Muscle of leg (tissue), 3 donors: ENCODE measurements at regions not wholly inside any gene's neighbourhood (a gene's known extent, or its start where the extent isn't known, plus 50 kb on each side); places are given as distances from the start of the nearest gene placed in this dataset.

Source experiments
- DNase-seq: peaks from one replicate; pipeline ENCODE4 v3.0.0; 2013
- H3K27ac ChIP-seq: one replicate; pipeline ENCODE4 v1.5.1; 2013; ENCODE audit warnings: mild to moderate bottlenecking, low read length, control low read depth
- H3K27me3 ChIP-seq: one replicate; pipeline ENCODE4 v1.6.1; 2013; ENCODE audit warnings: low read length; ENCODE audit not compliant: control insufficient read depth, insufficient read depth
- H3K36me3 ChIP-seq: one replicate; pipeline ENCODE4 v1.6.1; 2013; ENCODE audit warnings: low read length; ENCODE audit not compliant: control insufficient read depth, insufficient read depth
- H3K4me1 ChIP-seq: one replicate; pipeline ENCODE4 v1.6.1; 2013; ENCODE audit warnings: low read length; ENCODE audit not compliant: control insufficient read depth, insufficient read depth
- H3K4me3 ChIP-seq: one replicate; pipeline ENCODE4 v1.5.1; 2013; ENCODE audit warnings: low read length, control low read depth
- H3K9me3 ChIP-seq: replicated peaks from 2 replicates; pipeline ENCODE4 v1.6.1; 2013; ENCODE audit warnings: low read depth, low read length; ENCODE audit not compliant: control insufficient read depth
- WGBS: methylation state at CpG from one replicate; pipeline ENCODE4 v1.1.5; 2013; ENCODE audit warnings: missing lambda C conversion rate; ENCODE audit not compliant: insufficient coverage; 5-methylcytosine and 5-hydroxymethylcytosine counted together

- peaks cover 21% of the 10 kb centered on the region for H3K4me1 ChIP-seq
- H3K4me3 ChIP-seq, result no peak overlapping the region
- H3K27me3 ChIP-seq, result no peaks in the 10 kb centered on the region
- H3K36me3 ChIP-seq, result no peaks in the 10 kb centered on the region
- H3K27ac ChIP-seq, result no peak overlapping the region
- 34% methylated on average over 2 of the region's 3 CpGs for WGBS
- H3K9me3 ChIP-seq, result no peaks in the 10 kb centered on the region
- DNase-seq, result no peak
Observed at GRCh38 chr4:41423117-41423516, 114.8 kb upstream of the LIMCH1 start.

- H3K9me3 ChIP-seq, result no peaks in the 10 kb centered on the region
- H3K4me3 ChIP-seq, result no peak overlapping the region
- H3K27me3 ChIP-seq, result no peaks in the 10 kb centered on the region
- H3K36me3 ChIP-seq, result no peaks in the 10 kb centered on the region
- DNase-seq, result no peak
- H3K27ac ChIP-seq, result no peak overlapping the region
- H3K4me1 ChIP-seq, result peaks cover 22% of the 10 kb centered on the region
Observed at GRCh38 chr4:41424522-41424921, 113.4 kb upstream of the LIMCH1 start.

GRCh38 chr4:41425650-41426049, 112.3 kb upstream of the LIMCH1 start:
- peak; percentile 71 for DNase-seq
- WGBS, result no CpG with 5 or more reads among the region's 1 CpG
- Histone ChIP-seq H3K27me3 (no peaks in the 10 kb centered on the region), H3K4me3 (no peak overlapping the region), H3K4me1 (peaks cover 19% of the 10 kb centered on the region), H3K27ac (no peak overlapping the region), H3K36me3 (no peaks in the 10 kb centered on the region), H3K9me3 (no peaks in the 10 kb centered on the region)

- no peaks in the 10 kb centered on the region for H3K27me3 ChIP-seq
- no peak for DNase-seq
- peaks cover 22% of the 10 kb centered on the region for H3K4me1 ChIP-seq
- no peaks in the 10 kb centered on the region for H3K9me3 ChIP-seq
- no peaks in the 10 kb centered on the region for H3K36me3 ChIP-seq
- no peak overlapping the region for H3K27ac ChIP-seq
- WGBS, result no CpG with 5 or more reads among the region's 3 CpGs
- H3K4me3 ChIP-seq, result no peak overlapping the region
Observed at GRCh38 chr4:41426539-41426938, 111.4 kb upstream of the LIMCH1 start.

GRCh38 chr4:41427306-41427882, 110.6 kb upstream of the LIMCH1 start:
- no peak for DNase-seq
- WGBS, result 45% methylated on average over 2 of the region's 7 CpGs
- Histone ChIP-seq H3K4me3 (no peak overlapping the region), H3K4me1 (peaks cover 22% of the 10 kb centered on the region), H3K36me3 (no peaks in the 10 kb centered on the region), H3K27me3 (no peaks in the 10 kb centered on the region), H3K9me3 (no peaks in the 10 kb centered on the region), H3K27ac (peak overlapping the region; percentile 38)

GRCh38 chr4:41427931-41428600, 109.9 kb upstream of the LIMCH1 start:
- Histone ChIP-seq H3K27me3 (no peaks in the 10 kb centered on the region), H3K9me3 (no peaks in the 10 kb centered on the region), H3K4me3 (no peak overlapping the region), H3K36me3 (no peaks in the 10 kb centered on the region), H3K4me1 (peaks cover 19% of the 10 kb centered on the region), H3K27ac (no peak overlapping the region)
- DNase-seq, result no peak
- no CpG with 5 or more reads among the region's 3 CpGs for WGBS

GRCh38 chr4:41428601-41429279, 109.2 kb upstream of the LIMCH1 start:
- no peak for DNase-seq
- 50% methylated on average over 2 of the region's 8 CpGs for WGBS
- Histone ChIP-seq H3K4me3 (no peak overlapping the region), H3K36me3 (no peaks in the 10 kb centered on the region), H3K4me1 (peaks cover 25% of the 10 kb centered on the region), H3K27me3 (no peaks in the 10 kb centered on the region), H3K9me3 (no peaks in the 10 kb centered on the region), H3K27ac (peak overlapping the region; percentile 32)

GRCh38 chr4:41429280-41429669, 108.7 kb upstream of the LIMCH1 start:
- no peak for DNase-seq
- Histone ChIP-seq H3K36me3 (no peaks in the 10 kb centered on the region), H3K27ac (no peak overlapping the region), H3K27me3 (no peaks in the 10 kb centered on the region), H3K4me3 (no peak overlapping the region), H3K4me1 (peaks cover 30% of the 10 kb centered on the region), H3K9me3 (no peaks in the 10 kb centered on the region)
- WGBS, result no CpG with 5 or more reads among the region's 5 CpGs

- Histone ChIP-seq H3K4me1 (peaks cover 26% of the 10 kb centered on the region), H3K27me3 (no peaks in the 10 kb centered on the region), H3K36me3 (no peaks in the 10 kb centered on the region), H3K9me3 (no peaks in the 10 kb centered on the region), H3K4me3 (no peak overlapping the region), H3K27ac (no peak overlapping the region)
- 29% methylated on average over 1 of the region's 1 CpG for WGBS
- DNase-seq, result peak; percentile 81
Observed at GRCh38 chr4:41430792-41431191, 107.2 kb upstream of the LIMCH1 start.

GRCh38 chr4:41431276-41431675, 106.7 kb upstream of the LIMCH1 start:
- no peak for DNase-seq
- Histone ChIP-seq H3K4me1 (peaks cover 28% of the 10 kb centered on the region), H3K36me3 (no peaks in the 10 kb centered on the region), H3K27ac (no peak overlapping the region), H3K4me3 (no peak overlapping the region), H3K27me3 (no peaks in the 10 kb centered on the region), H3K9me3 (no peaks in the 10 kb centered on the region)
- no CpG with 5 or more reads among the region's 1 CpG for WGBS
